Lung (tissue), 11 donors: ENCODE measurements at regions not wholly inside any gene's neighbourhood (a gene's known extent, or its start where the extent isn't known, plus 50 kb on each side); places are given as distances from the start of the nearest gene placed in this dataset.

Experiments used
- ATAC-seq: fragments of 200-7000 bp; cut with Tn5 transposase; one replicate; pipeline ENCODE4 v1.9.1; 2020; ENCODE audit warnings: moderate number of reproducible peaks; ENCODE audit not compliant: insufficient read depth, low FRiP score
- DNase-seq, 3 donors: peaks; one replicate each; pipeline ENCODE4 v3.0.0-alpha.2; 2013 to 2017
- H3K27ac ChIP-seq, 2 donors: one replicate each; pipeline ENCODE4 v1.5.1; 2013; ENCODE audit warnings: mild to moderate bottlenecking in 2 of 2, moderate library complexity in 2 of 2, control low read depth in 1 of 2, inconsistent platforms in 1 of 2, low read depth in 1 of 2, low read length in 1 of 2
- H3K27me3 ChIP-seq, 3 donors: one replicate each; pipeline ENCODE4 v1.5.1; 2013; ENCODE audit warnings: low read length in 2 of 3; ENCODE audit not compliant: control insufficient read depth in 3 of 3, insufficient read depth in 3 of 3
- H3K36me3 ChIP-seq, 4 donors: one replicate each; pipeline ENCODE4 v1.5.1; 2013; ENCODE audit warnings: low read length in 4 of 4, mild to moderate bottlenecking in 1 of 4, moderate library complexity in 1 of 4; ENCODE audit not compliant: control insufficient read depth in 4 of 4, insufficient read depth in 4 of 4
- H3K4me1 ChIP-seq, 5 donors: one replicate each; pipeline ENCODE4 v1.5.1; 2013; ENCODE audit warnings: low read length in 5 of 5, mild to moderate bottlenecking in 2 of 5, moderate library complexity in 1 of 5; ENCODE audit not compliant: control insufficient read depth in 5 of 5, insufficient read depth in 5 of 5
- H3K4me3 ChIP-seq: one replicate; pipeline ENCODE4 v1.5.1; 2013; ENCODE audit warnings: mild to moderate bottlenecking, control low read depth, moderate library complexity
- H3K9ac ChIP-seq, 2 donors: one replicate each; pipeline ENCODE4 v1.5.1; 2013; ENCODE audit warnings: low read length in 2 of 2, control low read depth in 1 of 2; ENCODE audit not compliant: insufficient read depth in 1 of 2
- H3K9me3 ChIP-seq, 4 donors: one replicate each; pipeline ENCODE4 v1.5.1; 2013; ENCODE audit warnings: low read length in 3 of 4, mild to moderate bottlenecking in 1 of 4, moderate library complexity in 1 of 4; ENCODE audit not compliant: control insufficient read depth in 4 of 4, insufficient read depth in 3 of 4
- WGBS, 2 donors: extraction: QIAGEN DNeasy Blood & Tissue Kit; methylation state at CpG; one replicate each; pipeline ENCODE4 v1.1.7; 2013; 5-methylcytosine and 5-hydroxymethylcytosine counted together
- TF ChIP-seq, protein P1 (sequence below): IDR thresholded peaks from 2 replicates; pipeline ENCODE4 v1.5.1; 2012; ENCODE audit warnings: mild to moderate bottlenecking; ENCODE audit errors: control extremely low read depth, extremely low read depth
- donor health status: control.
- donor health status: control.
- donor health status: Bipolar disorder and iron deficiency.
- donor health status: healthy.
- donor health status: DM: yes; HTN: yes; CAD: no.

DNA sequence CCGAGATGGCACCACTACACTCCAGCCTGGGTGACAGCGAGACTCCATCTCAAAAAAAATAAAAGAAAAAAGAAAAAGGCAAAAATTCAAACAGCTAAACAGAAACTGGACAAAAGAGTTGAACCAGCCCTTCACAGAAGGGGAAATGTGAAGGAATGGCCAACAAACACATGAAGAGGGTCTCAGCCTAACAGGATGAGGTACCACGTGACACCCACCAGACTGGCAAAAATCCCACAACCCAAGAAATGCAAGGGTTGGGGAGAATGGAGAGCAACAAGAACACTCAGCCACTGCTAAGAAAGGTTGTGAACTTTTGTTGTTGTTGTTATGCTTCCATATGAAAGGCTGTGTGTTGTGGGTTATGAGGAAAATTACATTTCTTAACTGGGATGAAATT, 357.7 kb downstream of the PREX1 start:
- no peak overlapping the region for H3K27ac ChIP-seq
- ATAC-seq = no peak
- TF ChIP-seq, protein P1, sequence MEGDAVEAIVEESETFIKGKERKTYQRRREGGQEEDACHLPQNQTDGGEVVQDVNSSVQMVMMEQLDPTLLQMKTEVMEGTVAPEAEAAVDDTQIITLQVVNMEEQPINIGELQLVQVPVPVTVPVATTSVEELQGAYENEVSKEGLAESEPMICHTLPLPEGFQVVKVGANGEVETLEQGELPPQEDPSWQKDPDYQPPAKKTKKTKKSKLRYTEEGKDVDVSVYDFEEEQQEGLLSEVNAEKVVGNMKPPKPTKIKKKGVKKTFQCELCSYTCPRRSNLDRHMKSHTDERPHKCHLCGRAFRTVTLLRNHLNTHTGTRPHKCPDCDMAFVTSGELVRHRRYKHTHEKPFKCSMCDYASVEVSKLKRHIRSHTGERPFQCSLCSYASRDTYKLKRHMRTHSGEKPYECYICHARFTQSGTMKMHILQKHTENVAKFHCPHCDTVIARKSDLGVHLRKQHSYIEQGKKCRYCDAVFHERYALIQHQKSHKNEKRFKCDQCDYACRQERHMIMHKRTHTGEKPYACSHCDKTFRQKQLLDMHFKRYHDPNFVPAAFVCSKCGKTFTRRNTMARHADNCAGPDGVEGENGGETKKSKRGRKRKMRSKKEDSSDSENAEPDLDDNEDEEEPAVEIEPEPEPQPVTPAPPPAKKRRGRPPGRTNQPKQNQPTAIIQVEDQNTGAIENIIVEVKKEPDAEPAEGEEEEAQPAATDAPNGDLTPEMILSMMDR = no peak
- 86 to 92% methylated on average over 3 of the region's 3 CpGs for WGBS, 2 donors
- no peak for DNase-seq
- H3K4me3 ChIP-seq = no peak overlapping the region
- peaks cover 0 to 8% (median 0%) of the 10 kb centered on the region in 4 donors for H3K9me3 ChIP-seq
- peaks cover 0 to 8% (median 0%) of the 10 kb centered on the region in 3 donors for H3K27me3 ChIP-seq
- H3K9ac ChIP-seq = no peak overlapping the region
- H3K4me1 ChIP-seq = no peaks in the 10 kb centered on the region
- H3K36me3 ChIP-seq = no peaks in the 10 kb centered on the region

DNA sequence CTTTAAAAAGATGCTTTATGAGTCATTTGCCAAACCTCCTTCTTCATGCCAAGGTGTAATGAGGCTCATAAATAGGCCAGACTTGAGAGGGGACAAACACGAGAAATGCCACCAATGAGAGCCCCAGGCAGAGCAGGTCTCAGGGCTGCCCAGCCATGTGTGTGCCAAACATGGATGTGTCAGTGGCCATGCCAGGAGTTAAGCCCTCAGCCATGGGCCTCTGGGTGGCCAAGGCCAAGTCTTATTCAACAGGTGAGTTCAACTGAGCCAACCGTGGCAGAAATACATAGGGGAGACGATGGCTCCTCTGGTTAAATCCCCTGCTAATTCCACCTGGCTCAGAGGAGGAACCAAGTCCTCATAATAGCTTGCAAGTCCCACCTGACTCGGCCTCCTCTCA, 358.8 kb downstream of the PREX1 start:
- no peak overlapping the region for H3K9ac ChIP-seq
- peaks cover 0 to 3% (median 0%) of the 10 kb centered on the region in 5 donors for H3K4me1 ChIP-seq
- DNase-seq (no peak), ATAC-seq (no peak)
- TF ChIP-seq, protein P1 = no peak
- H3K27ac ChIP-seq = no peak overlapping the region
- WGBS, 2 donors = 84 to 94% methylated on average over 4 of the region's 4 CpGs
- no peak overlapping the region for H3K4me3 ChIP-seq
- peaks cover 0 to 8% (median 0%) of the 10 kb centered on the region in 4 donors for H3K9me3 ChIP-seq
- H3K36me3 ChIP-seq = no peaks in the 10 kb centered on the region
- peaks cover 0 to 6% (median 0%) of the 10 kb centered on the region in 3 donors for H3K27me3 ChIP-seq

GRCh38 chr20:48468571-48468970, 359.2 kb downstream of the PREX1 start:
- H3K4me3 ChIP-seq = no peak overlapping the region
- peaks cover 0 to 8% (median 0%) of the 10 kb centered on the region in 5 donors for H3K4me1 ChIP-seq
- H3K9ac ChIP-seq = no peak overlapping the region
- peaks cover 0 to 2% (median 0%) of the 10 kb centered on the region in 3 donors for H3K27me3 ChIP-seq
- 79 to 84% methylated on average over 5 of the region's 5 CpGs for WGBS, 2 donors
- TF ChIP-seq, protein P1 = no peak
- no peaks in the 10 kb centered on the region for H3K36me3 ChIP-seq
- DNase-seq (no peak), ATAC-seq (no peak)
- H3K27ac ChIP-seq = no peak overlapping the region
- peaks cover 0 to 8% (median 0%) of the 10 kb centered on the region in 4 donors for H3K9me3 ChIP-seq

DNA sequence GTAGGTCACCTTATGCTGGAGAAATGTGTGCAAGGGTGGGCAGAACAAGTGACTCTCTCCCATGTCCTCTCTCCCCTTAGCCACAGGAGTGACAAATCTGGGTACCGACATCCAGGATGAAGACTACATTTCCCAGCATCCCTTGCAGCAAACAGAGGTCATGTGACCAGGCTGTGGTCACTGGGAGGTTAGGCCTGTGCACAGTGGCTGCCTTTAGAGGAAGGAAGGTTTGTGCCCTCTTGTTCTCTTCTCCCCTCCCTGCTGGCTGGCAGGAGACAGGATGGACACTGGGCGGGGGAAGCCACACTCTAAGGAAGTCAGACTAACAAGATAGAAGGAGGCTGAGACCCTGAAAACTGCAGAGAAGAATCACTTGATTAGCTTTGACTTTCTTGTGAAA, 360.2 kb downstream of the PREX1 start:
- H3K36me3 ChIP-seq = no peaks in the 10 kb centered on the region
- ATAC-seq (no peak), DNase-seq (no peak)
- no peak overlapping the region for H3K4me3 ChIP-seq
- TF ChIP-seq, protein P1 = no peak
- H3K9me3 ChIP-seq = peaks cover 0 to 8% (median 0%) of the 10 kb centered on the region in 4 donors
- peaks cover 0 to 2% (median 0%) of the 10 kb centered on the region in 3 donors for H3K27me3 ChIP-seq
- H3K9ac ChIP-seq = no peak overlapping the region
- WGBS, 2 donors = 84 to 87% methylated on average over 2 of the region's 2 CpGs
- H3K27ac ChIP-seq = no peak overlapping the region
- H3K4me1 ChIP-seq = peaks cover 0 to 10% (median 0%) of the 10 kb centered on the region in 5 donors
